Breast epithelium (tissue), 4 donors: ENCODE measurements at regions not wholly inside any gene's neighbourhood (a gene's known extent, or its start where the extent isn't known, plus 50 kb on each side); places are given as distances from the start of the nearest gene placed in this dataset.

ENCODE experiments used
- DNase-seq, 2 donors: peaks; one replicate each; pipeline ENCODE4 v3.0.0-alpha.2; 2019; ENCODE audit warnings: low spot score in 2 of 2
- H3K27ac ChIP-seq, 2 donors: fragments of 200-600 bp; sonication (generic) in 1 of 2; one replicate each; pipeline ENCODE4 v1.5.1; 2016 to 2019; ENCODE audit warnings: mild to moderate bottlenecking in 1 of 2
- H3K27me3 ChIP-seq, 2 donors: fragments of 200-600 bp; sonication (generic) in 1 of 2; one replicate each; pipeline versions ENCODE4 v1.5.1 to v1.6.0; 2017 to 2019; ENCODE audit warnings: control low read depth in 1 of 2, mild to moderate bottlenecking in 1 of 2
- H3K36me3 ChIP-seq: fragments of 200-600 bp; one replicate; pipeline ENCODE4 v1.5.1; 2019
- H3K4me1 ChIP-seq, 2 donors: fragments of 200-600 bp; sonication (generic); one replicate each; pipeline ENCODE4 v1.5.1; 2016 to 2019; ENCODE audit warnings: control low read depth in 1 of 2
- H3K4me3 ChIP-seq, 3 donors: fragments of 200-600 bp; sonication (generic); 1 replicate in 2 of 3; 2 replicates in 1 of 3; pipeline ENCODE4 v1.5.1; 2016 to 2019; ENCODE audit warnings: mild to moderate bottlenecking in 3 of 3, moderate library complexity in 2 of 3
- H3K9me3 ChIP-seq, 2 donors: fragments of 200-600 bp; sonication (generic) in 1 of 2; one replicate each; pipeline ENCODE4 v1.5.1; 2016 to 2019; ENCODE audit warnings: control low read depth in 1 of 2
- POLR2A ChIP-seq: fragments of 450-650 bp; IDR thresholded peaks from one replicate; pipeline ENCODE4 v1.6.1; 2016; ENCODE audit warnings: antibody characterized with exemption, mild to moderate bottlenecking, moderate library complexity
- POLR2AphosphoS5 ChIP-seq, 3 donors: sonication (generic); formaldehyde crosslinking; IDR thresholded peaks; one replicate each; pipeline ENCODE4 v1.6.1; 2017; ENCODE audit warnings: antibody characterized with exemption in 3 of 3
- intact Hi-C: fragments of 100-400 bp; cut with DNase I; formaldehyde crosslinking; loops from one replicate; pipeline ENCODE4 v1.15.1; 2023; ENCODE audit warnings: low total_unique reads
- TF ChIP-seq, protein P1 (sequence below), 3 donors: fragments of 450-650 bp; IDR thresholded peaks; one replicate each; pipeline ENCODE4 v1.5.1; 2016 to 2017; ENCODE audit warnings: antibody characterized with exemption in 3 of 3, mild to moderate bottlenecking in 3 of 3, moderate library complexity in 3 of 3

DNA sequence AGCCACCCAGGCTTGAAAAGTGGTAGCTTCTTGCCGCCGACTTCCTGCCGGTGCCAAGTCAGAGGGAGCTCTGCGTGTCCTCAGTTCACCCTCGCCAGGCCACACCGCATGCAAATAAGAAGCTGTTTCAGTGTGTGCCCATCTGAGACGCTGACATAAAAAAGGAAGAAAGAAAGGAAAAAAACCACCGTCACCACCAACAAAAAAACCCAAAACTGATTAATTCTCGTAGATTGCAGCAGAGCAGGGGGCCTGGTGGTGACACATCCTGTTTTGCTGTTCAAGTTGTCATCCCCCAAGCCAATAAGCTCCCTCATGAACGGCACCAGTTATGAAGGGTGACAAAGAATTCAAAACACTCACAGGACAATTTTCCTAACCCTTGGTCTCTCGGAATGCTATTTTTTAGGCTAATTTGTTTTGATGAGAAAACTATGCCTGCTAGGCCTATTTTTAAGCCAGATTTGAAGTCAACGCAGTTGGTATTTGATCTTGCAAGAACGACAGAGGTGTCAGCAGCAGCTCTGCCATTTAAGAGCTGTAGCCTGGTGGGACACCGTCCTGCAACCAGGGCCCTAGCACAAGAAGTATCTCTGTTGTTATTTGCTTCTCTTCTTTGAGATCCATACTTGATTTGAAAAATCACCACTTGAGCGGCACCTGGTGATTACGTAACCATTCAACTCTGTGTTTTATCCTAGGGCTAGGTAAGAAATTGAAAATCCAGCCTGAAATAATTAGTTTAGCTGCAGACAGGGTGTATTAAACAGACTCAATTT, 145.6 kb downstream of the PFKFB3 start:
- no peaks in the 10 kb centered on the region for H3K9me3 ChIP-seq
- no peaks in the 10 kb centered on the region for H3K4me1 ChIP-seq
- intact Hi-C loops, result no loop called here
- no peaks in the 10 kb centered on the region for H3K36me3 ChIP-seq
- H3K27me3 ChIP-seq, result no peaks in the 10 kb centered on the region
- H3K27ac ChIP-seq, result no peak overlapping the region
- peak in 1 of 2 donors; percentile 48 for DNase-seq
- H3K4me3 ChIP-seq, result no peak overlapping the region
- no peak for TF ChIP-seq POLR2AphosphoS5 (IDR thresholded peaks at IDR 0.05)
- TF ChIP-seq, protein P1, sequence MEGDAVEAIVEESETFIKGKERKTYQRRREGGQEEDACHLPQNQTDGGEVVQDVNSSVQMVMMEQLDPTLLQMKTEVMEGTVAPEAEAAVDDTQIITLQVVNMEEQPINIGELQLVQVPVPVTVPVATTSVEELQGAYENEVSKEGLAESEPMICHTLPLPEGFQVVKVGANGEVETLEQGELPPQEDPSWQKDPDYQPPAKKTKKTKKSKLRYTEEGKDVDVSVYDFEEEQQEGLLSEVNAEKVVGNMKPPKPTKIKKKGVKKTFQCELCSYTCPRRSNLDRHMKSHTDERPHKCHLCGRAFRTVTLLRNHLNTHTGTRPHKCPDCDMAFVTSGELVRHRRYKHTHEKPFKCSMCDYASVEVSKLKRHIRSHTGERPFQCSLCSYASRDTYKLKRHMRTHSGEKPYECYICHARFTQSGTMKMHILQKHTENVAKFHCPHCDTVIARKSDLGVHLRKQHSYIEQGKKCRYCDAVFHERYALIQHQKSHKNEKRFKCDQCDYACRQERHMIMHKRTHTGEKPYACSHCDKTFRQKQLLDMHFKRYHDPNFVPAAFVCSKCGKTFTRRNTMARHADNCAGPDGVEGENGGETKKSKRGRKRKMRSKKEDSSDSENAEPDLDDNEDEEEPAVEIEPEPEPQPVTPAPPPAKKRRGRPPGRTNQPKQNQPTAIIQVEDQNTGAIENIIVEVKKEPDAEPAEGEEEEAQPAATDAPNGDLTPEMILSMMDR (IDR thresholded peaks at IDR 0.05), result no peak
- TF ChIP-seq POLR2A, result no peak

DNA sequence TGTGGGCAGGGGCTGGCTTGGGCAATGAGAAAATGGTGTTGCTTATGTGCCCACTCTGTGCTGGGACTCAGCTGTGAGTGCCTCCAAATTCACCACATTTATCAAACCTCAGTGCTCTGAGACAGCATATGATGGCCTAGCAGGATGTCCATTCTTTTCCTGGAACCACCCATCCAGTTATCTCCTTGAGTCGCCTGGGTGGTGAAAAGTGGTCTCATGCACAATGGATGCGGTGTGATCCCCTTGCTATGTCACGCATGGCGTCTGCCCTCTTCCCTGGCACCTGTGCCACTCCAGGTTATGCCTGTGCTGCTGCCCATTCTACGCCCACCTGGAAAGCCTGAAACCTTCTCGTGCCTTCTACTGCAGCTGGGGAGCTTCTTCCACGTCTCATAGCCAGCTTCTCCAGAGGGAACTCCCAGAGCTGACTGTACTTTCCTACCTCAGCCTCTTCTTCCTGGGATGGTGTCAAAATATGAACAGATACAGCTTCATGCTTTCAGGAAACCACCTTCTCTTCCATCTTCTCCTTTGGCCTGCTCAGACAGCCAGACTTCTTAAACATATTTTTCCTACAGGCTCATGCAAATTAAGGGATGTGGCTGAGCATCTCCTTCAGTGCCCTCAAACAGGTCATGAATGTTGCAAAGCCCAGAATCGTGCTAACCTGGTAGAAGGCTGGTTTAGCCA, 147.3 kb downstream of the PFKFB3 start:
- H3K4me1 ChIP-seq, result no peaks in the 10 kb centered on the region
- TF ChIP-seq, protein P1 (IDR thresholded peaks at IDR 0.05), result no peak
- TF ChIP-seq POLR2AphosphoS5 (IDR thresholded peaks at IDR 0.05) (no peak), POLR2A (no peak)
- H3K9me3 ChIP-seq, result no peaks in the 10 kb centered on the region
- H3K4me3 ChIP-seq, result no peak overlapping the region
- H3K27me3 ChIP-seq, result no peaks in the 10 kb centered on the region
- no peak for DNase-seq
- H3K36me3 ChIP-seq, result no peaks in the 10 kb centered on the region
- intact Hi-C loops, result no loop called here
- no peak overlapping the region for H3K27ac ChIP-seq

DNA sequence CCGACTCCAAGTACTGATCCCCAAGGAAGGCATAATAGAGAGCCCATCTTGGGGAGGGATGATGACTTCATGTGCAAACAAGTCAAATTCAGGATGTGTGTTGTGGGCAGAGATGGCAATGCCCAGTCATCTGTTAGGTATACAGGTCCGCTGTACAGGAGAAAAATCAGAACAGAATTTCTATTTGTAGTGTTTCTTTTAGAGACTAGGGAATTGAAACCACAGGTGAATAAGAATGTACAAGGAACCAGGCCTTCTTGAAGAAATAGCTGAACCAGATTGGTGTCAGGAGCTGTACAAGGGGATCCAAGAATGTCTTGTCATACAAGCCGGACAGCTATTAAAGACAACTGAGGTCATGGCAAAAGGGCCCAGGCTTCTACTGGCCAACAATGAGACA, 147.9 kb downstream of the PFKFB3 start:
- no peaks in the 10 kb centered on the region for H3K36me3 ChIP-seq
- DNase-seq, result no peak
- no peak for TF ChIP-seq POLR2A
- TF ChIP-seq, protein P1 (IDR thresholded peaks at IDR 0.05), result no peak
- TF ChIP-seq POLR2AphosphoS5 (IDR thresholded peaks at IDR 0.05), result no peak
- H3K4me3 ChIP-seq, result no peak overlapping the region
- H3K27me3 ChIP-seq, result no peaks in the 10 kb centered on the region
- peaks cover 0 to 5% of the 10 kb centered on the region in 2 donors for H3K9me3 ChIP-seq
- no peak overlapping the region for H3K27ac ChIP-seq
- no peaks in the 10 kb centered on the region for H3K4me1 ChIP-seq
- intact Hi-C loops, result no loop called here

DNA sequence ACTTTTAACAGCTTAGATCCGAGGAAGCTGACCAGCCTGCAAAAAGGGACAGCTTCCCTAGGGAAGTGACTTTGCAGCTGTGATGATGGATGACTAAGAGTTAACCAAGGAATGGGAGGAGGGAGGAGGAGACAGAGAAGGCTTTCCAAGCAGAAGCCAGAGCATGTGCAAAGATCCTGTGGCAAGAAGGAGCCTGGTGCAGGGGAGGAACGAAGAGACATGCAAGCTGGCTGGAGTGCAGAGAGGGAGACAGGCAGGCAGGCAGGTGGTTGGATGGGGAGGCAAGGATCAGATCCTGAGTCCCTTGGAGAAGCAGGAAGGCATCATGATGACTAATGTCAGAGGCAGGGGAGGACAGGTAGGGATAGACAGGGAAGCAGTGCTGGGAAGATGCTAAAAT, 148.8 kb downstream of the PFKFB3 start:
- no peak overlapping the region for H3K4me3 ChIP-seq
- no peaks in the 10 kb centered on the region for H3K27me3 ChIP-seq

More for the DNA sequence above, 148.8 kb downstream of the PFKFB3 start:
- DNase-seq, result no peak
- Histone ChIP-seq H3K9me3 (peaks cover 5 to 7% of the 10 kb centered on the region in 2 donors), H3K4me1 (no peaks in the 10 kb centered on the region), H3K36me3 (no peaks in the 10 kb centered on the region), H3K27ac (no peak overlapping the region)
- intact Hi-C loops, result no loop called here
- TF ChIP-seq, protein P1 (IDR thresholded peaks at IDR 0.05), result no peak
- TF ChIP-seq POLR2A (no peak), POLR2AphosphoS5 (IDR thresholded peaks at IDR 0.05) (no peak)
